DMS79 (cell line): ENCODE measurements at regions not wholly inside any gene's neighbourhood (a gene's known extent, or its start where the extent isn't known, plus 50 kb on each side); places are given as distances from the start of the nearest gene placed in this dataset.

Source experiments
- DNase-seq: peaks from one replicate; lab custom pipeline; 2025; lab: John Stamatoyannopoulos, UW

GRCh38 chr2:37782155-37782673, 110.8 kb upstream of the CDC42EP3 start:
- DNase-seq, result no peak

DNA sequence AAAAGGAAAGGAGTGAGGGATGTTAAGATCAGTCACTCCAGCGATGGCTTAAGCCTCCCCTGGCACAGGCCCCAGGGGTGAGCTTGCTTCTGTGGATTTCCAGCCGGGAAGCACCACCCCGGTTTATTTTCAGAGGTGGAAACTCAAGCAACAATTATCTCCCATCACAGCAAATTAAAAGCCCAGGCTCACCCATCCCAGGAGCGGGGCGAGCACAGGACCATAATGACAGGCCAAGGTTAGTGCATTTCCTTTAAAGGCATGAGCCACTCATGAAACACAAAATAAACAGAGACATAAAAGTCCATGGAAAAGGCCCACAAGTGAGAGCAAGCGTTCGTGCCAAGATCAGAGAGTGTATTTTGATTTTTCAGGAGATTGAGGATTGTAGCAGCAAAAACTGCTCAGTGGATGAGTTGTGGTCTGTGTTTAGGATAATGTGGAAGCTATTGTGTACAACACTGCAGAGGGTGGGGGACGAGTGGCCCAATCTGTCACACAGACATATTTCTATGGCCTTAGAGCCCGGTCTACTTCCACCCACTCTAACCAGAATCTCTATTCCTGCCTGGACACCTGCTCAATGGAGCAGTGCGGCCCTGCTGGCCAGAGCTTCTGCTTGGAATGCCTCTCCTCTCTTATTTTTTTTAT, 111.4 kb upstream of the CDC42EP3 start:
- DNase-seq, result no peak

DNA sequence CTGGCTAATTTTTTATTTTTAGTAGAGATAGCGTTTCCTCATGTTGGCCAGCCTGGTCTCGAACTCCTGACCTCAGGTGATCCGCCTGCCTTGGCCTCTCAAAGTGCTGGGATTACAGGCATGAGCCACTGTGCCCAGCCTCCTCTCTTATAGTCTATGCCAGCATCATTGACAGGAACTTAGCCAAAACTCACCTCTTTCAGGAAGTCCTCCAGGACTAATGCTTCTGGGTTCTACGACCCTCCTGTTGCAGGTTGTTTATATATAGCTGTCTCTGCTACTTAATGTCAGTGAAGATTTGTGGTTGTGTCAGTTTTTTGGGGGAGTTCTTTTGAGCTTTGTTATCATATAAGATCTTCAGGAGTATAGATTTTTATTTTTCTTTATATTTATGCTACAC, 112.1 kb upstream of the CDC42EP3 start:
- DNase-seq, result no peak

GRCh38 chr2:37784071-37784758, 112.8 kb upstream of the CDC42EP3 start:
- DNase-seq, result no peak

DNA sequence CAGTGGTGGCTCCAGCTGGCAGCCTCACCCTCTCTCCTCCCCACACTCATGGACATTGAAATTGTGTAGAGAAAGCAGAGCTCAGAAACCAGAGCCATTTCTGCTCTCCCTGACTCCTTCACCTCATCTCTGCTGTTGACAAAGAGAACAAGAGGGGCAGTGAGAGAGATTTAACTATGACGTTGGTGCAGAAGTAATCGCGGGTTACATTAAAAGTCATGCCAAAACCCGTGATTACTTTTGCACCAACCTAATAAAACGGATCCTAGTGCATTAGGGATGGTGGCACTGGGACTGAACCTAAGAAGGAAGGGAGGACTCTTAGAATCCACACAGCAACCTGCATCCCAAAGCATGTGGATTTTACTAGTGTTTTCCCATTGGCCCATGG, 113.3 kb upstream of the CDC42EP3 start:
- no peak for DNase-seq

GRCh38 chr2:37786191-37786698, 114.8 kb upstream of the CDC42EP3 start:
- no peak for DNase-seq

DNA sequence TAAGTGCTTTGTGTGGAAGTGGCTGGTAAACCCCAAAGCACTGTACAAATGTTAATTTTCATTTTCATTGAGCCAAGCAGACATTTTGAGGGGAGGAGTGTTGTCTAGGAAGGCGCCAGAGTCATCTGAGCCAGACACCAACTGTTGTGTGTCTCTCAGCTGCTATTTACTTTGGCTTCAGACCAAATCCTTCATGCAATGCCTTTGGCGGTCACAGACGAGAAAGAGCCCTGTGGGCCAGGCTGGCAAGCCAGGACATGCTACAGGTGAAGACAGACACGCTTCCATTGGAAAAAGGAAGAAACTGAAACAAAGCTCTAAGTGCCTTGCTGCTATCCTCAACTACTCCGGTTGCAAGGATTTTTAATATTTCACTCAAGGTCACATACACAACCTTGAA, 115.4 kb upstream of the CDC42EP3 start:
- peak; percentile 96 for DNase-seq

DNA sequence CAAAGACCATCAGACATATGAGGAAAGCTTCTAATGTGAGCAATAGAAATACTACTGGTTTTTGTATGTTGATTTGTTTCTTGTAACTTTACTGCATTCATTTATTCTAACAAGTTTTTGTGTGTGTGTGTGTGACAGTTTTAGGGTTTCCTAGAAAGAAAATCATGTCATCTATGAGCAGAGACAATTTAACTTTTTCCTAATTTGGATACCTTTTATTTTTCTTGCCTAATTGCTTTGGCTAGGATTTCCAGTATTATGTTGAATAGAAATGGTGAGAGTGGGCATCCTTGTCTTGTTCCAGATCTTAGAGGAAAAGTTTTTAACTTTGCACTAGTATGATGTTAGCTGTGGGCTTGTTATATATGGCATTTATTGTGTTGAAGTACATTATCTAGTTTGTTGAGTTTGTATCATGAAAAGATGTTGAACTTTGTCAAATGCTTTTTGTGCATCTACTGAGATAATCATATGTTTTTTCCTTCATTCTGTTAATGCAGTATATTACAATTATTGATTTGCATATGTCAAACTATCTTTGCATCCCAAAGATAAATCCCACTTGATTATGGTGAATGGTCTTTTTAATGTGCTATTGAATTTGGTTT, 117.3 kb upstream of the CDC42EP3 start:
- no peak for DNase-seq

DNA sequence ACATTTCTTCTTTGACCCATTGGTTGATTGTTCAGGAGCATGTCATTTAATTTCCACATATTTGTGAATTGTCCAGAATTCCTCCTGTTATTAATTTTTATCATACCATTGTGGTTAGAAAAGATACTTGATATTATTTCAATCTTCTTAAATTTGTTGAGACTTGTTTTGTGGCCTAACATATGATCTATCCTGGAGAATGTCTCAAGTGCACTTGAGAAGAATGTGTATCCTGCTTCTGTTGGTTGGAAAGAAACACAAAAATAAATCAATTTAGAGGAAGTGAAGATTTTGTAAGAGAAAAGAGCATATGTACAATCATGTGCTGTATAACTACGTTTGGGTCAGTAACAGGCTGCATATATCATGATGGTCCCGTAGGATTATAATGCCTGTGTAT, 118.6 kb upstream of the CDC42EP3 start:
- DNase-seq, result peak; percentile 44

- no peak for DNase-seq
Measured at GRCh38 chr2:37790462-37790861, 119.0 kb upstream of the CDC42EP3 start.

DNA sequence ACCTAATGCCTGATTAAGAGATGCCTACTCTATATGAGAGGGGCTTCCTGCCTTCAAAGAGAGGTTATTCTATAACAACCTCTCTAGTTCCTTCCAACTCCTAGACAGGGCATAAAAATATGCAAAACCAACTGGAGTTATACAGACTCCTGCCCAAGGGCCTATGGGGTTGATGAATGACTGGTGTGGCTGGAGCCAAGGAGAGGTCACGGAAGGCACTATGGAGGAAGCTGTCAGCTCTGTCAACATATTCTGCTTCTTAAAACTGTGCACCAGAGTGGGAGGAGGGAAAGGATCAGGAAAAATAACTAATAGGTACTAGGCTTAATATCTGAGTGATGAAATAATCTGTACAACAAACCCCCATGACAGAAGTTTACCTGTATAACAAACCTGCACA, 120.9 kb upstream of the CDC42EP3 start:
- no peak for DNase-seq

DNA sequence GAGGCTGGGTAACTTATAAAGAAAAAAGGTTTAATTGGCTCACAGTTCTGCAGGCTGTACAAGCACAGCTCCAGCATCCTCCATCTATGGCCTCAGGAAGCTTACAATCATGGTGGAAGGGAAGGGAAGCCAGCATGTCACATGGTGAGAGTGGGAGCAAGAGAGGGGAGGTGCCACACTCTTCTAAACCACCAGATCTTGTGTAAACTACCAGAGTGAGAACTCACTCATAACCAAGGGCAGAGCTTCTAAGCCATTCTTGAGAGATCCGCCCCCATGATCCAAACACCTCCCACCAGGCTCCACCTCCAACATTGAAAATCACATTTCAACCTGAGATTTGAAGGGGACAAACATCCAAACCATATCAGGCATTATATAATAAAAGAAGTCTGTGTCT, 121.6 kb upstream of the CDC42EP3 start:
- DNase-seq, result peak; percentile 19

DNA sequence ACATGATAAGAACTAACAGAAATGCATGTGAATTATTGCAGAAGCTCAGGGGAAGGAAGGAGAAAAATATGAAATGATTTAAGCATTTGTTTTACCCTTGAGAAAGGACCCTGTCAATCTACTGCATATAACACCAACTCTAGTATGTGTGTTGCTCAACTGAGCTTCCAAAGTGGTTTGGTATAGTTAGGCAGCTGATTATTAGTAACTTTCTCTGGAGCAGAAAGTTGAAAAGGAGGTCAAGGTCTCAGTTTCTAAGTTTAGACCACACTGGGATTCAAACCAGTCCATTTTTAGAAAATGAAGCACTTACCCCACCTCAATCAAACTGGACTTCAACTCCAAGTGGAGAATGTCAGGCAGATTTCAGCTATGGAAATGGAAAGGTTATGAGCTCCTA, 123.3 kb upstream of the CDC42EP3 start:
- no peak for DNase-seq

DNA sequence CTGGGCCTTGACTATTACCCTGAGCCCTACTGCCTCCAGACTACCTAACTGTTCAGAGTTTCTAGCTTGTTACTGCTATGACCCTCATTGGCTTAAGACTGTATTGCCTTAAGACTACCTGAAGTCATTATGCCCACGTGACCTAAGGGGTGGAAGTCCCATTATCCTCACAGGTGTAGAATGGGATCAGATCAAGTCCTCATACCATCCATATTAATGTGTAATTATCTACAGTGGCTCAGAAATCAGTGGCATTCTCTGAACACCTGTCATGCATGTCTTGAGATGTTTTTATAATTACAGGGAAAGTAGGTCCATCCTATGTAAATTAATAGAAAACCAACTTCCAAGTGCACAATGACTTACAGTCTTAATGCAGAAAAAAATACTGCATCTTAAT, 124.0 kb upstream of the CDC42EP3 start:
- DNase-seq, result no peak

DNA sequence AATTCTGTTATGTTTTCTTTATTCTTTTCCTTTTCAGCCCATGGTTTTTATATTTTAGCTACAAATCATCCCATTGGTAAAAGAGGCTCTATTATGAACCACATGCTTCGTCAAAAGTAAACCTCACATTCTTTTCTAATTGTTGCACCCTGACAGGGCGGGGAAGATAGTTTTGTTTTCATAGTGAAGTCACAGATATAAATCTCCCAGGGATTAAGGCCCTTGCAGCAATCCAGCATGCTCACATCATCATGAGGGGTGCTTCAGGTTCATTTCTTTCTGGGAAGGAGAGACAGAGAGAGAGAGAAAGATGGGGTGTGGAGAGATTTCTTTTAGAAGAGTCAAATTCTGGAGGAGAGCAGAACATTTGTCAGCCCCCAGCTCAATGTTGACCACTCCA, 124.5 kb upstream of the CDC42EP3 start:
- DNase-seq, result no peak

GRCh38 chr2:37796481-37796880, 125.0 kb upstream of the CDC42EP3 start:
- DNase-seq, result no peak

DNA sequence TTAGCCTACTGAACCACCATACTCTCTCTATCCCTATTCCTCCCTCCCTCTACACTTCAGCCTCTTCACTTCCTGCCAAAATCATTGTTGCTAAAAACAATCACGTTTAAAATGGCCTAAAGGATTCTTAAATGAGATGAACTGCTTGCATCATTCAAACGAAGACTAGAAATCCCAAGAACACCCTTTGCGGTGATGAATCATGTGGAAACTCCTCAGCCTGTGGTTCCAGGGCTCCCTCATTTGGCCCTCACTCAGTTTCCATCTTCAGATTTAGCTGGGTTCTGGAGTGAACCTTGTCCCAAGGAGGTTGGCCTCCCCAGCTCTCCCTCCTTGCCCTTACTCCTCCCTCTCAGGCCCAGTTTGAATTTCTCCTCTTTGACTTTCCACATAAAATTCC, 125.6 kb upstream of the CDC42EP3 start:
- no peak for DNase-seq

DNA sequence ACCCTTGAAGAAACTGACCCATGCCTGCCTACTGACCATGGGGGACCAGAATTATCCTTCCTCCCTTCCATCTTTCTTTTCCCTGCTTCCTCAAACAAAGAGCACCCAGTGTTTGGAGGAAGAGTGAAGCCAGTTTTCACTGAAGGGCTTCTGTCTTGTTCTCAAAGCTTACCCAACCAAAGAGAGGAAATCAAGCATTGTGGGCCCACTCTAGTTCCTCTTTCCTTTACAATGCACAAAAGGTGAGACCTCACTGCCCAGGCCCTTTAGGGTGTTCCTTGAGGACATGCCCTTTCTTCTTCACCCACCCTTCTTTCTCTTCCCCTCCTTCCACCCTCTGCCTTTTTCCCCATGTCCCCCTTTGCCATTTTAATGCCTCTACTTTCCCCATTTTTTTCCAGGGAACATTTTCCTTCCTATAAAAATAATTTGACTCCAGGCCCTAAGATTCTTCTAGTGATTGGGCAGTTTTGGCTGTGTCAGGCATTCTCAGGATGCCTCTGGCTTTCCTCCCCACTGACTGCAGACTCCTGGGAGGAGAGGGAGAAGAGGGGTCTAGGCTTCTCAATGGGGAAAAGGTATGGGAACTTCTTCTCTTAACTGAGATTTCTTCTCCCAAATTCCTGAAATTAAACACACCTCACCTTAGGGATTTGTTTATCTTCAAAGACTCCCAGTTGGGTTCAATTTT, 126.6 kb upstream of the RMDN2 start:
- DNase-seq, result no peak

GRCh38 chr2:37800176-37800858, 124.8 kb upstream of the RMDN2 start:
- DNase-seq, result no peak

- no peak for DNase-seq
Measured at GRCh38 chr2:37802211-37802752, 122.8 kb upstream of the RMDN2 start.

- peak; percentile 14 for DNase-seq
Measured at GRCh38 chr2:37802899-37803379, 122.1 kb upstream of the RMDN2 start.
